NCI-H82 treated with DMSO at 0.1 percent for 48 hours (cell line): ENCODE measurements at regions not wholly inside any gene's neighbourhood (a gene's known extent, or its start where the extent isn't known, plus 50 kb on each side); places are given as distances from the start of the nearest gene placed in this dataset.

ENCODE experiments used
- DNase-seq: peaks from one replicate; lab custom pipeline; 2025; ENCODE audit not compliant: unreplicated experiment; lab: John Stamatoyannopoulos, UW

- DNase-seq, result no peak
These were observed 325.6 kb upstream of the TNP1 start for GRCh38 chr2:217185265-217185995.

- no peak for DNase-seq
These were observed 324.4 kb upstream of the TNP1 start for GRCh38 chr2:217184242-217184641.

- no peak for DNase-seq
These were observed 323.6 kb upstream of the TNP1 start for GRCh38 chr2:217183471-217183870.

DNA sequence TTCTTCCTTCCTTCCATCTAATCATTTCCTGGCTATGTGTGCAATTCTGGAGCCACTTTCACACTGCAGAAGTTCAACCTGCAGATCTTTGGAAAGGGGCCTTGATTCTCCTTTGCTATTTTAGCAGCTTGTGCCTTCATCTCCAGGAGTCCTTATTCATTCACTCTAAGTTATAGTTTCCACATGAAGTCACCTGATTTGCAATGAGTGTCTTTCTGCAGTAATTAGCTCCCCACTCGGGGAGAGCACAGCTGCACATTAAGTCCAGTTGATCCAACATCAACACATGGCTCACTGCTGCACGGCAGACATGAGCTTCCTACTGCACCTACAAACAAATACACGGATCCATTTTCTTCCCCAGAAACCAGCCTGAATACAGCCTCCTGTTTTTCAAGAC, 323.1 kb upstream of the TNP1 start:
- no peak for DNase-seq

DNA sequence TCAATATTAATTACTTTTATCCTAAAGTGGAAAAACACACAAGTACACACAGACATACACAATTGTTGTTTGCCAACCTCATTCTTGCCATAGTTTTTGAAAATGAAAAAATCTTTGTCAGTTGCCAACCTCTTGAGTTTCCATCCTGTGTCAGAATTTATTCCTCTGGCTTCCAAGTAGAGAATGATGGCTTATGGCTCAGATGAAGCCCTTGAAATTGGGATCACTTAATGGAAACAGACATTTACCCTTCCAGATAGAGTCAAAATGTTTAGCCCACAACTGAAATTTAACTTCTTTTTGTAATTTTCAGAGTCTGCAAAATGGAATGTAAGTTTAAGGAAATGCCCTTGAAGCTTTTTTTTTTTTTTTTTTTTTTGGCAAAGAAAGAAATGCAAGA, 321.6 kb upstream of the TNP1 start:
- DNase-seq, result no peak

DNA sequence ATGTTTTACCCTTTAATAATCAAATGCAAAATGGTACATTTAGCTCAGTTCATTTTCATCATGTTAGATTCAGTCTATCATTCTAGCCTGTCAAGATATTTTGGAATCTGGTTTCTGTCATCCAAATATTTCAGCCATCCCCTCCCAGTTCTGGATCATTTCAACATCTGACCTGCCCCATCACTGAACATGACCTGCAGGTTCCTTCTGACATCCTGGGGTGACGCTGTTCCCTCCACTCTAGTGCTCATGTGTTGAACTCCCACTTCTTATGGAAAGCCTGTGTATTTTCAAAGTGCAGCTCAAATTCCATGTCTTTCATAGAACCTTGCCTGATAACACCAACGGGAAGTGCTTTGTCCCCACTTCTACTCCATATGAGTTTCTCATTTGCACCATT, 320.0 kb upstream of the TNP1 start:
- DNase-seq, result no peak

DNA sequence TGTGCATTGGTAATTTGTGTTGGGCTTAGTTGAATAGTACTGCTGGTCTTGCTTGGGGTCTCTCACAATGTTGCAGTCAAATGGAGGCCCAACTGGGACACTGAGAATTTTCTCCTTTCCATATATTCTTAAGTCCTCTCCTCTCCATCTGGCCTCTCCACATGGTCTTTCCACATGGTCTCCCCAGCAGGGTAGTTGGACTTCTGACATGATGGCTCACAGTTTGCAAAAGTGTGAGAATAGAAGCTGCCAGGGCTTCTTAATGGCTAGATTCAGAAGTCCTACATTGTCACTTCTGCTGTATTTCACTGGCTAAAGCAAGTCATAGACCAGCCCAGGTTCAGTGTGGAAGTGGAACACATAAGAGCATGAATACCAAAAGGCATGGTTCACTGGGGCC, 318.5 kb upstream of the TNP1 start:
- DNase-seq, result no peak

DNA sequence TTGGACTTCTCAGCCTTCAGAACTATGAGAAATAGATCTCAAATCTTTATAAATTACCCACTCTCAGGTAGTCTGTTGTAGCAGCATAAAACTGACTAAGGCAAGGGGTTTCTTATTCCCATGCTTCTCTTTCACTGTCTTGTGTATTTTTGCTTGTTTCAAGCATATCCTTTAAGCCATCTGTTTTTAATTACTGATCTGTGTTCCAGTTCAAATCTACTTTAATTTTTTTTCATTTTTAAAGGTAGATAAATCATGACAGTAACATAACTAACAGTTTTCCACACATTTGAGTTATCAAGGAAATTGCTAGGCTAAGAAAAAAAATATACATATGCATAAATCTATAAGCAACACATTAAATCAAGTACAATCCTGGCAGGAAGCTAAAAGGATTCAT, 317.9 kb upstream of the TNP1 start:
- no peak for DNase-seq

DNA sequence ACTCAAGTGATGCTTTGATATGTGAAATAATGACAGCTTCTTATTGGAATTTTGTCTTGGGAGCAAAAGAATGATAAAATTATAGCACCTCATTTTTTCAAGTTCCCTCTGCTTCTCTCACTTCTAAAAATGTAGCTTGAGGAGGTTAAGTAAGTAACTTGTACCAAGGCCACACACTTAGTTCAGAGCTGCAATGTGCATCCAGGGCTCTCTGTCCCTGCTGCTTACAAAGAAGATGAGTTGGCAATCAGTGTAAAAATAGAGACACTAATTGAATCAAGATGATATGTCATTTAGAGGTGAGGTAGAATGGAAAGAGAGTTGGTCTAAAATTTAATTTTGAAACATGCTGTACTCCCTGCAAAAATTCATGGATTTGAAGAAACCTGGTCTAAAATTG, 312.0 kb upstream of the TNP1 start:
- no peak for DNase-seq

DNA sequence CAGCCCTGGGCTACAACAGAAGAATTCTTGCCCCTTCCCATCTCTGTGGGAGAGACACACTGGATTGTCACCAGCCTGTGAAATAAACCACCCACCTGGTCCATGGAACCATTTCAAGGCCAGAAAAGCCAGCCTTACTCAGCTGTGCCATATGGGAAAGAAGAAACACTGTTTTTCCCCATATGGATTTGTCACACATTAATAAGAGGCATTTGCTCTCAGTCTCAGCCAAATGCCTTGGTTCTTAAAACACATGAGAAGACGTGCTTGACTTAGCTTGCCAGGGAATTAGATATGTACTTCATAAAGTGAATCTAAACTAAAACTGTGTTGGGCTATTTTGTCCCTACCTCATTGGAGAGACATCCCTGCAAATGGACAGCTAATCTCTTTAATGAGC, 308.6 kb upstream of the TNP1 start:
- DNase-seq, result no peak

DNA sequence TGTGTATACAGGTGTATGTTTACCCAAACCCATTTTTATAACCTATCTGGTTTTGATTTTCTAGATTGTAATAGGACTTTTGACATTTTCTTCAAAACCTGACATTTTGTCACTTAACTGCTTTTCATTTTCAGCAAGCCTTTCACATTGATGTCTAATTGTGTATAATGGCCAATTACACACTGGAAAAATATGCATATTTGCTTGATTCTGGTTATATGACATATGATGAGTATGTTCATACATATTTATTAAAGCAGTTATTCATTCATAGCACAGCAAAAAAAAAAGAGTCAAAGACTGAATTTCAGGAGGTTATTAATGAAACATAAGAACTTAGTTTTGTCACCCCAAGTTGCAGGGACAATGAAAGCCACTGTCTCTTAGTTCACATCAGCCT, 307.7 kb upstream of the TNP1 start:
- DNase-seq, result no peak

DNA sequence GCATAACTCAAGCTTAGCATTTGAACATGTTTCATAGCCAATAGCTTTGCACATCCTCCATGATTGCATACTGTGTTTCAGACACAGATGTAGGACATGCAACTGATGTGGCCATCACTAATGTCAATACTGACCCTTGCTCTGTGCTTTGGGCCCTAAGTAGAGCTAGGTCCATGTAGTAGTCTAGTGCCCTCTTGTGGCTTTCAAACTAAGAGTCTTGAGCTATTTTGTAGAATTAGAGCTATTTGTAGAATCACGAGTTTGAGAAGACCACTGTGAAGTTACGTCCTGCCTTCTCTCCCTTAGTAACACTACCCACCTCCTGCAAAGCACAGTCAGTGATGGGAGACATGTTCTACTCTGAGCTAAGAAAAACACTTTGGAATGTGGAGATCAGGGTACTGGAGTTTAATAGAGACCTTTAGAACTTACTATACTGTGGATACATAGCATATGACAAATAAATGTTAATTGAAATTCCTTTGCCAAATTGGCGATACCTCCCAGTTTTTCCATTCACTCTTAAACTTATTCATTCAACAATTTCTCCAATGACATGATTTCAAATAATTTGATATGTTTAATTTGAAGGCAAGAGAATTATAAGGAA, 306.5 kb upstream of the TNP1 start:
- DNase-seq, result peak; percentile 56

DNA sequence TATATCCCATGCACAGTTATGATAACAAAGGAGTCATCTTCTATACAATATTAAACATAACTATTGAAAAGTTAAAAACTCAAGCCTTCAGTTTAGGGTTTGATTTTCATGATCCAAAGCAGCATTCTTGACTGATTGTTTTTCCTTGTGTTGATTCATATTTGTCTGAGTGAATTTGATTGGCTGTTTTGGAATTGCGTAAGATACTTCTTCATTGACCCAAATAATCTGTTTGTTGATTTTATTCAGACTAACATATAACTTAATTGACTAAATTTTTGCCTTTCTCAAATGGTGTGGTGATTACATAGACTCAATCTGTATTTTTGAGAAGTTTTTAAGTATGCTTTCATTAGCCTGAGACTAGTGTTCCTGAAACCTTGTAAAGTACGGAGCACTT, 305.7 kb upstream of the TNP1 start:
- no peak for DNase-seq

DNA sequence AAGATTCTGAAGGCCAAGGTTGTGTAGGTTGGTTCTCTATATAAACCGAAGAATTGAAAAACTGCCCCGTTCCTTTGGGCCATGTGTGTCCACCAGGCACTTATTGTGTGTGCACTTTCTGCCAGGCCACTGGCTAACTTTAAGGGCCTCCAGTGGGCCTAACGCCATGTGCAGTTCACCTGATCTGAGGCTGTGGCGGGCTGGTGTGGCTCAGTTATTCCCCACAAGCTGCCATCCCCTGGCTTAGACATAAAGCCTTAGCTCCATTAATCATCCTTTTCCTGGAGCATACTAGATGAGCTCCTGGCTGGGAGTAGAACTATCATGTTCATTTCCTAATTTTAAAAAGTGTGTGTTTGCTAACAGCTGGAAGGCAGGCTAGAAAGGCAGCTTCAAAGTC, 304.1 kb upstream of the TNP1 start:
- DNase-seq, result no peak

- DNase-seq, result no peak
These were observed 302.7 kb upstream of the TNP1 start for GRCh38 chr2:217162533-217162932.

GRCh38 chr2:217160978-217161973, 301.4 kb upstream of the TNP1 start:
- no peak for DNase-seq

- no peak for DNase-seq
These were observed 300.4 kb upstream of the TNP1 start for GRCh38 chr2:217160103-217160743.

DNA sequence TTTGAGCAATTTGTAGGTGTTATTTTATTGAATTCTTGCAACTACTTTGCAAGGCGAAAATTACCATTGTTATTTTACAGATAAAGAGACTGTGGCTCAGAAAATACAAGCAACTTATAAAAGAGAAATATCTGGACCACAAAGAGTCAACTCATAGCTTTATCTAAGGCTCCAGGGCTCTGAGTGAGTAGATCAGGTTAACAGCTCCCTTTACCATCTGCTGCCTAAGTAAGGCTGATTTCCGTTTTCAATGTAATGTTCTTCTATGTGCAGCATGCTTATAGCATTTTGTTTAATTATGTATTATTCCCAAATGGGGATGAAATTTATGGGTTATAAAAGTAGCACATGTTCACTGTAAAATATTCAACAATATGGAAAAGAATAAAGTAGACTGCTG, 299.1 kb upstream of the TNP1 start:
- DNase-seq, result no peak

DNA sequence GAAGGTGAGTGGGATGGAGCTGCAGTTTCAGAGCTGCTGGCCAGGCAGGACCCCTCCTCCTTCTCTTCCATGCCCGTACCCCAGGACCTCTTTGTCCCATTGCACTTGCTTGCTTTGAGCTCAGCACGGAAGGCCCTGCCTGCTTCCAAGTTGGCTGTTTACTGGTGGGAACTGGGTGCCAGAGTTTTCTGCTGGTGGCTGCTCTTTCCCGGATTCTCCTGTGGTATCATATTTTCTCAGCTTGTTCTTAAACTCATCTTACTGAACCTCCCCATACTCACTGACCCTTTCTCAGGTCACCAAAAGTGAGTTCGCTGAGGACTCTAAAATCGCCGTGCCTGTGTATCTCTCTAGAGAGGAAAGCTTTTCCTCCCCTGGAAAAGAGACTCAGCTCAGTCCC, 297.7 kb upstream of the TNP1 start:
- DNase-seq, result no peak

GRCh38 chr2:217156801-217157200, 296.9 kb upstream of the TNP1 start:
- DNase-seq, result no peak

- no peak for DNase-seq
These were observed 295.1 kb upstream of the TNP1 start for GRCh38 chr2:217154923-217155322.
